Right lobe of liver (tissue), 6 donors: ENCODE measurements at regions not wholly inside any gene's neighbourhood (a gene's known extent, or its start where the extent isn't known, plus 50 kb on each side); places are given as distances from the start of the nearest gene placed in this dataset.

ENCODE experiments used
- ATAC-seq, 4 donors: fragments of 200-7000 bp; cut with Tn5 transposase; one replicate each; pipeline ENCODE4 v1.9.1; 2020; ENCODE audit warnings: mild to moderate bottlenecking in 4 of 4, moderate library complexity in 4 of 4
- DNase-seq, 3 donors: peaks; one replicate each; pipeline ENCODE4 v3.0.0-alpha.2; 2020
- H3K27ac ChIP-seq, 3 donors: fragments of 200-600 bp; one replicate each; pipeline ENCODE4 v1.8.0; 2022
- H3K27me3 ChIP-seq, 2 donors: fragments of 200-600 bp; one replicate each; pipeline ENCODE4 v1.8.0; 2022
- H3K36me3 ChIP-seq, 4 donors: fragments of 200-600 bp; sonication (generic) in 1 of 4; one replicate each; pipeline versions ENCODE4 v1.5.1 to v1.8.0; 2017 to 2022; ENCODE audit warnings: control low read depth in 1 of 4
- H3K4me1 ChIP-seq, 4 donors: fragments of 200-600 bp; sonication (generic) in 1 of 4; one replicate each; pipeline versions ENCODE4 v1.5.1 to v1.8.0; 2017 to 2022; ENCODE audit warnings: control low read depth in 1 of 4
- H3K4me3 ChIP-seq, 3 donors: fragments of 200-600 bp; one replicate each; pipeline ENCODE4 v1.8.0; 2022
- H3K9me3 ChIP-seq, 4 donors: fragments of 200-600 bp; sonication (generic) in 1 of 4; one replicate each; pipeline versions ENCODE4 v1.5.1 to v1.8.0; 2017 to 2022; ENCODE audit warnings: control low read depth in 1 of 4
- POLR2A ChIP-seq: fragments of 450-650 bp; IDR thresholded peaks from one replicate; pipeline ENCODE4 v1.6.1; 2017; ENCODE audit warnings: antibody characterized with exemption, mild to moderate bottlenecking
- WGBS: methylation state at CpG from one replicate; pipeline ENCODE4 v1.1.6; 2018; ENCODE audit warnings: low coverage, low lambda C conversion rate; ENCODE audit not compliant: insufficient coverage; ENCODE audit errors: missing lambda C conversion rate; 5-methylcytosine and 5-hydroxymethylcytosine counted together
- intact Hi-C, 2 donors: fragments of 100-400 bp; cut with DNase I; formaldehyde crosslinking; loops; one replicate each; pipeline versions ENCODE4 v1.11.2 to v1.14.1; 2022
- TF ChIP-seq, protein P1 (sequence below), 4 donors: fragments of 200-600 bp in 3 of 4; fragments of 450-650 bp in 1 of 4; IDR thresholded peaks; one replicate each; pipeline versions ENCODE4 v1.5.1 to v1.8.0; 2016 to 2022; ENCODE audit warnings: antibody characterized with exemption in 4 of 4, mild to moderate bottlenecking in 2 of 4
- donor health status: DM: no; HTN: yes; CAD: no.
- donor health status: DM: no; HTN: no; CAD: no.
- donor health status: DM: no; HTN: no; CAD: no.
- donor health status: DM: no; HTN: yes; CAD: no.
- donor health status: DM: no; HTN: yes; CAD: no.

DNA sequence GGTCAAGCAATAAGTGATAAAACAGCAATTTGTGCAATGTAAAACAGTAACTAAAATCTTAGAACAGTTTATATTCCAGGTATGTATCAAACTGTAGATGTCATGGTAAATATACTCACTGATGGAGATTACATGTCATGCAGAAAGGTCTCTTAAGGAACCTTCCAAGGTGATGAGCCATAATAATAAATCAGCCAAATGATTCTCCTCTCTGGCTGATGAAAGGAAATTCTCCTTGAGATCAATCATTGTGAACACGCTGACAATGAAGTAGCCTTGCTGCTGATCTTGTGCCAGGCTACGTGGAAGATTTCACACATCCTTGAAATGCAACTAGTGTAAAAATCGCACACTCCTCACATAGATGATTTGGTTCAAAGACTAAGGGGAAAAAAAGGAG is 392.5 kb upstream of the CDH7 start:
- no peaks in the 10 kb centered on the region for H3K27me3 ChIP-seq
- no peaks in the 10 kb centered on the region for H3K36me3 ChIP-seq
- ATAC-seq (no peak), DNase-seq (no peak)
- H3K9me3 ChIP-seq, result no peaks in the 10 kb centered on the region
- H3K4me3 ChIP-seq, result no peak overlapping the region
- WGBS, result 55% methylated on average over 3 of the region's 3 CpGs
- intact Hi-C loops, result no loop called here
- TF ChIP-seq, protein P1, sequence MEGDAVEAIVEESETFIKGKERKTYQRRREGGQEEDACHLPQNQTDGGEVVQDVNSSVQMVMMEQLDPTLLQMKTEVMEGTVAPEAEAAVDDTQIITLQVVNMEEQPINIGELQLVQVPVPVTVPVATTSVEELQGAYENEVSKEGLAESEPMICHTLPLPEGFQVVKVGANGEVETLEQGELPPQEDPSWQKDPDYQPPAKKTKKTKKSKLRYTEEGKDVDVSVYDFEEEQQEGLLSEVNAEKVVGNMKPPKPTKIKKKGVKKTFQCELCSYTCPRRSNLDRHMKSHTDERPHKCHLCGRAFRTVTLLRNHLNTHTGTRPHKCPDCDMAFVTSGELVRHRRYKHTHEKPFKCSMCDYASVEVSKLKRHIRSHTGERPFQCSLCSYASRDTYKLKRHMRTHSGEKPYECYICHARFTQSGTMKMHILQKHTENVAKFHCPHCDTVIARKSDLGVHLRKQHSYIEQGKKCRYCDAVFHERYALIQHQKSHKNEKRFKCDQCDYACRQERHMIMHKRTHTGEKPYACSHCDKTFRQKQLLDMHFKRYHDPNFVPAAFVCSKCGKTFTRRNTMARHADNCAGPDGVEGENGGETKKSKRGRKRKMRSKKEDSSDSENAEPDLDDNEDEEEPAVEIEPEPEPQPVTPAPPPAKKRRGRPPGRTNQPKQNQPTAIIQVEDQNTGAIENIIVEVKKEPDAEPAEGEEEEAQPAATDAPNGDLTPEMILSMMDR (IDR thresholded peaks at IDR 0.05), result no peak
- no peak for TF ChIP-seq POLR2A
- no peaks in the 10 kb centered on the region for H3K4me1 ChIP-seq
- H3K27ac ChIP-seq, result no peak overlapping the region

DNA sequence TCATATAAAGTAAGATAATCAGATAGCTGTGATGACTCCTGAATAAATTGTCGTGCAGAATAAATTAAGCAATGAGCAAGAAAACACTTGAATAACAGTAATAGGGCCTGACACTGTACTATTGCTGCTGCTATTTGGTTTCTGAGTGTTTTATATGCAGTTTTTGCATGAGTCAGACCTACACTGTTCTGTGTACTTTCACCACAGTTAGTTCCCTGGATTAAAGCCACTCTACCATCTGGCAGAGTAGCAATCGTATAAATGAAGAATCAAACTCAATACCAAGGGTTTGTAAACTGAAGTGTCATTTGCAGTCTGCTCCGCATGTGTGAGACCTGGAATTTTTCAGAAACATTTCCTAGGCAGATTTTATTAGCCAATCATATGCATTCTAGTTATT is 398.6 kb upstream of the CDH7 start:
- WGBS, result 64% methylated on average over 3 of the region's 3 CpGs
- DNase-seq (no peak), ATAC-seq (no peak)
- Histone ChIP-seq H3K36me3 (no peaks in the 10 kb centered on the region), H3K27ac (no peak overlapping the region), H3K9me3 (no peaks in the 10 kb centered on the region), H3K4me1 (no peaks in the 10 kb centered on the region), H3K27me3 (no peaks in the 10 kb centered on the region), H3K4me3 (no peak overlapping the region)
- TF ChIP-seq, protein P1 (IDR thresholded peaks at IDR 0.05), result no peak
- TF ChIP-seq POLR2A, result no peak
- intact Hi-C loops, result no loop called here

DNA sequence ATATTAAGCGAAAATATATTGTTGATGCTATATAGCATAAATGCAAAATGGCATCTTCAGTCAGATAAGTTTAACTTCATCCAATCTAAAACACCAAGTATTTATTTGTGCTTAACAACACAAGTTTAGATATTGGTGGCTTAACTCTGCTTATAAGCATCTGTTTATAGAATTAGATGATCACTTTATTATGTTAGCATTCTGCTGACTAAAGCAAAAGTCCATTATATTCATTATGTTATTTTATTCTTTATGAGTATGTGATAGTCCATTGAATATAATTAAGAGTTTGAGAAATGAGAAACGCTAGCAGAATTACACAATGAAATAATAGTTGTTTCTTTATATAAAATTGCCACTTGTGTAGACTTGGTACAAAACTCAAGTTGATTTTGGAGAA is 401.2 kb upstream of the CDH7 start:
- Histone ChIP-seq H3K27me3 (no peaks in the 10 kb centered on the region), H3K27ac (no peak overlapping the region), H3K36me3 (no peaks in the 10 kb centered on the region), H3K4me3 (no peak overlapping the region), H3K9me3 (no peaks in the 10 kb centered on the region), H3K4me1 (no peaks in the 10 kb centered on the region)
- ATAC-seq, result no peak
- intact Hi-C loops, result no loop called here
- DNase-seq, result no peak
- 25% methylated on average over 2 of the region's 2 CpGs for WGBS
- no peak for TF ChIP-seq POLR2A
- TF ChIP-seq, protein P1 (IDR thresholded peaks at IDR 0.05), result no peak

DNA sequence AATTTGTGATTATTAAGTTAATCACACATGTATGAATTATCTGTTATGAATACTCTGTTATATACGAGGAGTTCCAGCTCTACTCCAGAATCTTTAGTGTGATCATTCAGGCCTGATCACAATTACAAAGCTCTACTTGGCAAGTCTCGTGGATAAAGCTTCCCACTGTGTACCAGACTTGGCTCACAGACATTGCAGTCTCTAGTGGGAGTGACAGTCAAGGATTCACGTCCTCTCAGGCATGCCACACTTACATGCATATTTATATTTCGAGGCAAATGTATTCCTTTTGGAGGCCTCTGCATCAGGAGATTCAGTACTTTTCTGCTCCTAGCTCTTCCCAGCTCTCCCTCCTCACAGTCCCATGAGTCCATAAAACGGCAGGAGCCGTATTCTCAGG is 403.4 kb upstream of the CDH7 start:
- intact Hi-C loops, result no loop called here
- WGBS, result 27% methylated on average over 6 of the region's 6 CpGs

More for the DNA sequence above, 403.4 kb upstream of the CDH7 start:
- Histone ChIP-seq H3K27ac (no peak overlapping the region), H3K36me3 (no peaks in the 10 kb centered on the region), H3K9me3 (no peaks in the 10 kb centered on the region), H3K4me1 (no peaks in the 10 kb centered on the region), H3K27me3 (no peaks in the 10 kb centered on the region), H3K4me3 (no peak overlapping the region)
- DNase-seq, result no peak
- ATAC-seq, result no peak
- TF ChIP-seq, protein P1 (IDR thresholded peaks at IDR 0.05), result no peak
- no peak for TF ChIP-seq POLR2A
